Astrocyte of the spinal cord (primary cell): ENCODE measurements at regions not wholly inside any gene's neighbourhood (a gene's known extent, or its start where the extent isn't known, plus 50 kb on each side); places are given as distances from the start of the nearest gene placed in this dataset.

Experiments used
- DNase-seq: peaks from one replicate; pipeline ENCODE4 v3.0.0; 2011; ENCODE audit warnings: low read depth, low spot score
- H3K4me3 ChIP-seq: 2 replicates; pipeline ENCODE4 v1.5.1; 2011; ENCODE audit warnings: low read depth, mild to moderate bottlenecking, low read length, moderate library complexity
- CTCF ChIP-seq: IDR thresholded peaks from 2 replicates; pipeline ENCODE4 v1.5.1; 2012; ENCODE audit warnings: low read depth, mild to moderate bottlenecking, low read length, inconsistent platforms
- in situ Hi-C: cut with HindIII; loops from 2 replicates; pipeline ENCODE4 v1.10.0; 2017; ENCODE audit warnings: low sequenced_read_pairs

- no peak overlapping the region for H3K4me3 ChIP-seq
- in situ Hi-C loops, result no loop called here
- DNase-seq, result no peak
- no peak for TF ChIP-seq CTCF
Measured at GRCh38 chr10:3446221-3446620, 273.6 kb upstream of the PITRM1 start.

- no peak overlapping the region for H3K4me3 ChIP-seq
- DNase-seq, result no peak
- TF ChIP-seq CTCF, result no peak
- in situ Hi-C loops, result no loop called here
Measured at GRCh38 chr10:3445648-3446047, 273.1 kb upstream of the PITRM1 start.

- in situ Hi-C loops, result no loop called here
Measured at GRCh38 chr10:3442451-3442990, 269.9 kb upstream of the PITRM1 start.

GRCh38 chr10:3439183-3439582 is 266.6 kb upstream of the PITRM1 start:
- DNase-seq, result no peak
- H3K4me3 ChIP-seq, result no peak overlapping the region
- no peak for TF ChIP-seq CTCF
- in situ Hi-C loops, result no loop called here

More at GRCh38 chr10:3442451-3442990, 269.9 kb upstream of the PITRM1 start:
- no peak for TF ChIP-seq CTCF
- no peak overlapping the region for H3K4me3 ChIP-seq
- DNase-seq, result no peak

- no peak for TF ChIP-seq CTCF
- no peak overlapping the region for H3K4me3 ChIP-seq
- in situ Hi-C loops, result no loop called here
- no peak for DNase-seq
Measured at GRCh38 chr10:3438606-3439005, 266.0 kb upstream of the PITRM1 start.

GRCh38 chr10:3435671-3436070 is 263.1 kb upstream of the PITRM1 start:
- DNase-seq, result peak; percentile 47
- in situ Hi-C loops, result no loop called here
- H3K4me3 ChIP-seq, result no peak overlapping the region
- TF ChIP-seq CTCF, result no peak

GRCh38 chr10:3433988-3434387 is 261.4 kb upstream of the PITRM1 start:
- no peak for TF ChIP-seq CTCF
- DNase-seq, result no peak
- in situ Hi-C loops, result no loop called here
- H3K4me3 ChIP-seq, result no peak overlapping the region
